NCI-H2227 (cell line): ENCODE measurements at regions not wholly inside any gene's neighbourhood (a gene's known extent, or its start where the extent isn't known, plus 50 kb on each side); places are given as distances from the start of the nearest gene placed in this dataset.

ENCODE experiments used
- DNase-seq: peaks from one replicate; lab custom pipeline; 2025; ENCODE audit not compliant: unreplicated experiment; lab: John Stamatoyannopoulos, UW

- DNase-seq, result no peak
Measured at GRCh38 chr5:35324679-35325078, 94.4 kb upstream of the PRLR start.

GRCh38 chr5:35324201-35324600, 93.9 kb upstream of the PRLR start:
- no peak for DNase-seq

GRCh38 chr5:35320029-35320428, 89.7 kb upstream of the PRLR start:
- no peak for DNase-seq

- no peak for DNase-seq
Measured at GRCh38 chr5:35319333-35320002, 89.2 kb upstream of the PRLR start.

- no peak for DNase-seq
Measured at GRCh38 chr5:35317586-35317985, 87.3 kb upstream of the PRLR start.

- DNase-seq, result no peak
Measured at GRCh38 chr5:35316611-35317274, 86.5 kb upstream of the PRLR start.

- no peak for DNase-seq
Measured at GRCh38 chr5:35313291-35313690, 83.0 kb upstream of the PRLR start.

- DNase-seq, result no peak
Measured at GRCh38 chr5:35312267-35312666, 82.0 kb upstream of the PRLR start.

- no peak for DNase-seq
Measured at GRCh38 chr5:35309365-35310130, 79.3 kb upstream of the PRLR start.

- no peak for DNase-seq
Measured at GRCh38 chr5:35308421-35308820, 78.1 kb upstream of the PRLR start.

- no peak for DNase-seq
Measured at GRCh38 chr5:35306716-35307365, 76.6 kb upstream of the PRLR start.

GRCh38 chr5:35305336-35306020, 75.2 kb upstream of the PRLR start:
- DNase-seq, result no peak

GRCh38 chr5:35304291-35304690, 74.0 kb upstream of the PRLR start:
- DNase-seq, result no peak

- DNase-seq, result no peak
Measured at GRCh38 chr5:35303152-35303551, 72.9 kb upstream of the PRLR start.

- no peak for DNase-seq
Measured at GRCh38 chr5:35302544-35302943, 72.3 kb upstream of the PRLR start.

- DNase-seq, result no peak
Measured at GRCh38 chr5:35297755-35298154, 67.5 kb upstream of the PRLR start.

GRCh38 chr5:35294976-35295375, 64.7 kb upstream of the PRLR start:
- DNase-seq, result no peak

GRCh38 chr5:35294017-35294416, 63.7 kb upstream of the PRLR start:
- DNase-seq, result no peak

GRCh38 chr5:35285435-35285834, 55.1 kb upstream of the PRLR start:
- DNase-seq, result no peak

GRCh38 chr5:35285011-35285410, 54.7 kb upstream of the PRLR start:
- DNase-seq, result no peak

- no peak for DNase-seq
Measured at GRCh38 chr5:35284364-35284763, 54.1 kb upstream of the PRLR start.
